NT2/D1 (cell line): ENCODE measurements at regions not wholly inside any gene's neighbourhood (a gene's known extent, or its start where the extent isn't known, plus 50 kb on each side); places are given as distances from the start of the nearest gene placed in this dataset.

Experiments used
- SUZ12 ChIP-seq: IDR thresholded peaks from 2 replicates; pipeline ENCODE4 v1.6.1; 2011; ENCODE audit not compliant: insufficient read length, insufficient read depth; ENCODE audit errors: extremely low read depth
- YY1 ChIP-seq: IDR thresholded peaks from 2 replicates; pipeline ENCODE4 v1.6.1; 2011; ENCODE audit not compliant: insufficient read length, insufficient read depth
- ZNF274 ChIP-seq: IDR thresholded peaks from 2 replicates; pipeline ENCODE4 v1.6.1; 2011; ENCODE audit warnings: mild to moderate bottlenecking, low read depth, low read length

- no peak for TF ChIP-seq ZNF274
- TF ChIP-seq SUZ12, result no peak
- TF ChIP-seq YY1, result no peak
These were observed 117.2 kb downstream of the SLC4A3 start for GRCh38 chr2:219744600-219744999.
